GM18505 (cell line): ENCODE measurements at regions not wholly inside any gene's neighbourhood (a gene's known extent, or its start where the extent isn't known, plus 50 kb on each side); places are given as distances from the start of the nearest gene placed in this dataset.

Experiments
- ATAC-seq: cut with Tn5 transposase; IDR thresholded peaks from one replicate; pipeline ENCODE4 v1.9.1; 2021; ENCODE audit not compliant: unreplicated experiment
- POLR2A ChIP-seq: IDR thresholded peaks from 4 replicates; pipeline ENCODE4 v1.6.1; 2011; ENCODE audit warnings: borderline replicate concordance; ENCODE audit not compliant: insufficient read depth, insufficient read length; ENCODE audit errors: extremely low read depth

- ATAC-seq: no peak
These were observed 55.4 kb downstream of the ZCCHC12 start for GRCh38 chrX:118878977-118879376.

GRCh38 chrX:118879586-118879985 is 56.0 kb downstream of the ZCCHC12 start:
- no peak for ATAC-seq
- no peak for TF ChIP-seq POLR2A

More at GRCh38 chrX:118878977-118879376, 55.4 kb downstream of the ZCCHC12 start:
- TF ChIP-seq POLR2A: no peak

DNA sequence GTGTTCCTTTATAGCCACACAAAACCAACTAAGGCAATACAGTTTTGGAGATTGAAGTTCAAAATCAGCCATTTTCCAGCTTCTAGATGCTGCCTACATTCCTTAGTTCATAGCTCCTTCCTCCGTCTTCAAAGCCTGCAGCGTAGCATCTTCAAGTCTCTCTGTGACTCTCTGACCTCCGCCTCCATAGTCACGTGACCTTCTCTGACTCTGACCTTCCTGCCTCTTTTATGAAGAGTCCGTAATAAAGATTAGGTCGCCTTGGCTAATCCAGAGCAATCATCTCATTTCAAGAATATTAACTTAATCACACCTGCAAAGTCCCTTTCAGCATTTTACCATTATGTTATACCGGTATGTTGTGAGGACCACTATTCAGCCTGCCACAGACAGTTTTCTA is 60.4 kb downstream of the ZCCHC12 start:
- no peak for ATAC-seq
- TF ChIP-seq POLR2A: no peak

DNA sequence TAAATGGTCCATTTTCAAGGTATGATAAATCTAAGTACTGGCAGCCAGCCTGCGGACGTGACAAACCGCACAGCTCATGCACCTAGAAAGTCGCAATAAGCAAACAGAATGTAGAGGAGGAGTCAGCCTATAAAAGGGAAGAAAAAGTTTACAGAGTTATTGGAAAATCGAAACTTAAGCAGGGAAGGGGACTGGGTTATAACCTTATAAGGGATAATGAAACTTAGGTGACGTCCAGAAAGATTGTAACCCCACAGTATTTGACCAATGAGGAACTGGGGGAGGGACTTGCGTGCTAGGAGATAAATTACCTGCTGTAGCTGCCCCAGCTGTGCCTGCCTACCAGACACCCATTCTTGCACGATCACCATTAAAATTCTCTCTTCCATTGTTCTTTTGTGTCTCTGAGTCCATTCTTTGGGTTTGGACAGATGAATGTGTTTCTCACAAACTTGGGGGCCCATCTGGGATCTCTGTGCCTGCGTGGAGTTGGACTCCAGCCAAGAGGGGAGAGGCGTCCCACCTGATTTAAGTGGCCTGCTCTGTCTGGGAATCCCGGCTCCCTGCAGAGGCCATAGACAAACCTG is 61.0 kb downstream of the ZCCHC12 start:
- no peak for ATAC-seq

GRCh38 chrX:118893923-118894322 is 70.3 kb downstream of the ZCCHC12 start:
- TF ChIP-seq POLR2A: no peak
- no peak for ATAC-seq

More for the DNA sequence above, 61.0 kb downstream of the ZCCHC12 start:
- no peak for TF ChIP-seq POLR2A

DNA sequence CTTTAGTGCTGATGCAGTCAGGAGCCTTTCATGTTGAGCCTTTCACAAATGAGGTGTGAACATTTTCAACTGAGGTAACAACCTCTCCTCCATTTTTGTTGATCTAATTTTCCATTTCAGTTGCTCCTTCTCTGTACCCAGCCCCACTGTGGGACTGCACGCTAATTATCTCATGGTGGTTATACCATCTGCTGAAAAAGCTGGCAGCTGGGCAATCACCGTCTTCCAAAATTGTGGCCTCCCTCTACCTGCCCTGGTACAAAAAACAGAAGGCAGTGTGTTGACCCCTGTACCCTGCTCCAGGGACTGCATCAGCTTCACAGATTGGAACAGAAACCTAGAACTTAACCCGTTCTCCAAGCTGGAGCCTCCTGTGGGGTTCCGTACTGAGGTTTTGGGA is 72.4 kb upstream of the LONRF3 start:
- TF ChIP-seq POLR2A: no peak
- ATAC-seq: no peak

- ATAC-seq: peak; percentile 66
- TF ChIP-seq POLR2A: no peak
These were observed 70.2 kb upstream of the LONRF3 start for GRCh38 chrX:118904218-118904617.

DNA sequence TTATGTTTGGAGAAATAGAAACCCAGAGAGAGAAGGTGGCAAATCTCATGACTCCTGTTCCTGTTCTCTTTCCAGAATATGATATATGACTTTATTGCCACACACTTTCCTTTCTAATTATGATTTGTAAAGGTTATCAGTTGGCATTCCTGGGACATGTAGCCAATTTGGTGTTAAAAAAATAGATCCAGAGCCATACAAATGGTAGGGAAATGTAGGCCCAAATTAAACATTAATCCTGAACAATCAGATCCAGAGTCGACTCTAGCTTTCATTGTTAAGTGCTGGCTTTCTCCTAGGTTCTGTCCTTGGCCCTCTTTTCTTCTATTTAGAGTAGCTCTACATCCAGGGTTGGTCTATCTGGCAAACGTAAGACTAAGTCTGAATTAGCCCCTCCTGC is 69.8 kb upstream of the LONRF3 start:
- no peak for TF ChIP-seq POLR2A
- ATAC-seq: no peak
